ENCODE measurements at regions not wholly inside any gene's neighbourhood (a gene's known extent, or its start where the extent isn't known, plus 50 kb on each side); places are given as distances from the start of the nearest gene placed in this dataset.

DNA sequence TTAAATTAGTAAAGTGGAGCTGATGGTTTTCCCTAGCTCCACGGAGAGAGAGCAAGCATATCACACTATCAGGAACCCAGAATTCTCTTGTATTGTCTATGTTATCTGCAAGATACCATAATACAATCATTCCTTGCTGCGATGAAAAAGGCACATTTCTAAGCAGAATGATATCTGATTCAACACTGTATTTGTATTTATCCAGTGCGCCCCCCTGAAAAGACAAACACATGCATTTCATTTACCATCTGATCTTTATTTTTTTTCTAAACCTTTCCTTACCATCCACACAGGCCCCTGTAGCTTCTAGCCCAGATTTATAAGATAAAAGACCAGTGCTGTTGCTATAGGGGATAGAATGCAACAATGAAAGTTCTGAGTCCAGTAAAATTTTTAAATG is 420.6 kb downstream of the TDRD15 start (continued):
- no peak for TF ChIP-seq EHF (CRISPR knock-in tag; IDR thresholded peaks at IDR 0.05)
- TF ChIP-seq TFCP2L1 (CRISPR knock-in tag; IDR thresholded peaks at IDR 0.05): no peak

- Histone ChIP-seq H3K4me2 (no peak overlapping the region), H3K9me3 (0 out of 3 replicates have a peak, but pooled peaks cover 2% of the 10 kb centered on the region), H3K4me3 (no peak overlapping the region), H3K27ac (no peak overlapping the region), H3K4me1 (no peaks in the 10 kb centered on the region)
- TF ChIP-seq MAZ (IDR thresholded peaks at IDR 0.05; ENCODE audit: borderline replicate concordance, low read depth, low read length) (no peak), ZSCAN20 (CRISPR knock-in tag; IDR thresholded peaks at IDR 0.05) (no peak), ESRRA (IDR thresholded peaks at IDR 0.05; ENCODE audit: borderline replicate concordance, low read length) (no peak), CHD2 (IDR thresholded peaks at IDR 0.05; ENCODE audit: low read length, partially characterized antibody) (no peak), MAFK (IDR thresholded peaks at IDR 0.05; ENCODE audit: partially characterized antibody) (no peak), NFE2L2 (conservative IDR thresholded peaks at IDR 0.05; ENCODE audit: low read length) (no peak), RFX5 (IDR thresholded peaks at IDR 0.05) (no peak), HOXB13 (CRISPR knock-in tag; IDR thresholded peaks at IDR 0.05; ENCODE audit: low read depth) (no peak), HEYL (CRISPR knock-in tag; IDR thresholded peaks at IDR 0.05) (no peak), POLR2AphosphoS2 (conservative IDR thresholded peaks at IDR 0.05; ENCODE audit: low read length) (no peak), MYC (IDR thresholded peaks at IDR 0.05; ENCODE audit: borderline replicate concordance, low read length) (no peak), BCL3 (IDR thresholded peaks at IDR 0.05) (no peak), KDM5A (IDR thresholded peaks at IDR 0.05) (no peak)
- TF ChIP-seq, protein P1, sequence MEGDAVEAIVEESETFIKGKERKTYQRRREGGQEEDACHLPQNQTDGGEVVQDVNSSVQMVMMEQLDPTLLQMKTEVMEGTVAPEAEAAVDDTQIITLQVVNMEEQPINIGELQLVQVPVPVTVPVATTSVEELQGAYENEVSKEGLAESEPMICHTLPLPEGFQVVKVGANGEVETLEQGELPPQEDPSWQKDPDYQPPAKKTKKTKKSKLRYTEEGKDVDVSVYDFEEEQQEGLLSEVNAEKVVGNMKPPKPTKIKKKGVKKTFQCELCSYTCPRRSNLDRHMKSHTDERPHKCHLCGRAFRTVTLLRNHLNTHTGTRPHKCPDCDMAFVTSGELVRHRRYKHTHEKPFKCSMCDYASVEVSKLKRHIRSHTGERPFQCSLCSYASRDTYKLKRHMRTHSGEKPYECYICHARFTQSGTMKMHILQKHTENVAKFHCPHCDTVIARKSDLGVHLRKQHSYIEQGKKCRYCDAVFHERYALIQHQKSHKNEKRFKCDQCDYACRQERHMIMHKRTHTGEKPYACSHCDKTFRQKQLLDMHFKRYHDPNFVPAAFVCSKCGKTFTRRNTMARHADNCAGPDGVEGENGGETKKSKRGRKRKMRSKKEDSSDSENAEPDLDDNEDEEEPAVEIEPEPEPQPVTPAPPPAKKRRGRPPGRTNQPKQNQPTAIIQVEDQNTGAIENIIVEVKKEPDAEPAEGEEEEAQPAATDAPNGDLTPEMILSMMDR (IDR thresholded peaks at IDR 0.05): no peak
- ATAC-seq (no peak), FAIRE-seq (no peak), DNase-seq (ENCODE audit: low read depth in 1 of 2, low spot score in 1 of 2) (no peak)
- CTCF ChIA-PET: interaction anchor here (1.0 kb wide), 1 partner anchor 16 kb away, joined by 3 read pairs; no protein-coding TSS in a partner anchor
- POLR2A ChIA-PET: no interaction called here
These were observed 429.2 kb downstream of the TDRD15 start for GRCh38 chr2:21552981-21553380.

GRCh38 chr2:21559351-21559750 is 435.6 kb downstream of the TDRD15 start:
- H3K27ac ChIP-seq: no peak overlapping the region
- no peaks in the 10 kb centered on the region for H3K4me1 ChIP-seq
- no peak overlapping the region for H3K4me3 ChIP-seq
- WGBS (ENCODE audit: missing lambda C conversion rate): 12% methylated on average over 4 of the region's 4 CpGs
- FAIRE-seq (no peak), ATAC-seq (no peak), DNase-seq (ENCODE audit: low read depth in 1 of 2, low spot score in 1 of 2) (no peak)
- peaks cover 2% of the 10 kb centered on the region; the same call in 1 of the 3 replicates for H3K9me3 ChIP-seq
- no peak for TF ChIP-seq EP300 (IDR thresholded peaks at IDR 0.05)
- TF ChIP-seq, protein P2, sequence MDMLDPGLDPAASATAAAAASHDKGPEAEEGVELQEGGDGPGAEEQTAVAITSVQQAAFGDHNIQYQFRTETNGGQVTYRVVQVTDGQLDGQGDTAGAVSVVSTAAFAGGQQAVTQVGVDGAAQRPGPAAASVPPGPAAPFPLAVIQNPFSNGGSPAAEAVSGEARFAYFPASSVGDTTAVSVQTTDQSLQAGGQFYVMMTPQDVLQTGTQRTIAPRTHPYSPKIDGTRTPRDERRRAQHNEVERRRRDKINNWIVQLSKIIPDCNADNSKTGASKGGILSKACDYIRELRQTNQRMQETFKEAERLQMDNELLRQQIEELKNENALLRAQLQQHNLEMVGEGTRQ (IDR thresholded peaks at IDR 0.05): no peak
- TF ChIP-seq, protein P1 (IDR thresholded peaks at IDR 0.05): no peak
- ChIA-PET POLR2A (no interaction called here), CTCF (no interaction called here)
- no peak overlapping the region for H3K4me2 ChIP-seq
